ENCODE measurements at regions not wholly inside any gene's neighbourhood (a gene's known extent, or its start where the extent isn't known, plus 50 kb on each side); places are given as distances from the start of the nearest gene placed in this dataset.

DNA sequence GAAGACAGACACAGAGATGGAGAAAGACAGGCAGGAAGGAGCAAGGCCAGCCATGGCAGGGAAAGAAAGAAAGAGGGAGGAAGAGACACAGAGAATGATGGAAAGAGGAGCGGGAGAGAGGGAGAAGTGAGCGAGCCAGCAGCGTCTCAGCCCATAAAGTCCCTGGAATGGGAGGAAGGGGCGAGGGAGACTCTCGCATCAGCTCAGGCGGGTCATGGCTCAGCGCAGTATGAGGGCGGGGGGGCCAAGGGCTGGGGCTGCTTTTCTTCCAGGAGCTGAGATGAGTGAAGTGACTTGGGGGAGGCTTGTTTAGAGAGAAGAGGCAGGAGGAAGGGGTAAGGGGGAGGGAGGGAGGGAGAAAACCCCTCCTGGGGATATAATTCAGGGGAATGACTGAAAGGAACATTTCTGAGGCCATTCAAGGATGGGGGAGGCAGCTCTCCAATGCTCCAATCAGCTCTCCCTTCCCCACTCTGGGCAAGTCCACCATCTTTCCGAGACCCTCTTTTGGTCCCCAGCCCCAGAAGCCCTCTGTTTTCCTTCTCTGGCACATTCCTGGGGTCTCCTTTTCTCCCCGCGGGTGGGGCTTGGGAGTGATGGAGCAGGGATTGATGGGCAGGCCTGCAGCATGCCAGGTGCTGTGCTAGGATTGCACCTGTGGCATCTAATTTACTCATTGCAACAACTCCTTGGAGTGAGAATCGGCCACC, 87.9 kb downstream of the HIF1AN start:
- no peak for DNase-seq (ENCODE audit: low spot score)
- no peaks in the 10 kb centered on the region for H3K36me3 ChIP-seq
- TF ChIP-seq, protein P1, sequence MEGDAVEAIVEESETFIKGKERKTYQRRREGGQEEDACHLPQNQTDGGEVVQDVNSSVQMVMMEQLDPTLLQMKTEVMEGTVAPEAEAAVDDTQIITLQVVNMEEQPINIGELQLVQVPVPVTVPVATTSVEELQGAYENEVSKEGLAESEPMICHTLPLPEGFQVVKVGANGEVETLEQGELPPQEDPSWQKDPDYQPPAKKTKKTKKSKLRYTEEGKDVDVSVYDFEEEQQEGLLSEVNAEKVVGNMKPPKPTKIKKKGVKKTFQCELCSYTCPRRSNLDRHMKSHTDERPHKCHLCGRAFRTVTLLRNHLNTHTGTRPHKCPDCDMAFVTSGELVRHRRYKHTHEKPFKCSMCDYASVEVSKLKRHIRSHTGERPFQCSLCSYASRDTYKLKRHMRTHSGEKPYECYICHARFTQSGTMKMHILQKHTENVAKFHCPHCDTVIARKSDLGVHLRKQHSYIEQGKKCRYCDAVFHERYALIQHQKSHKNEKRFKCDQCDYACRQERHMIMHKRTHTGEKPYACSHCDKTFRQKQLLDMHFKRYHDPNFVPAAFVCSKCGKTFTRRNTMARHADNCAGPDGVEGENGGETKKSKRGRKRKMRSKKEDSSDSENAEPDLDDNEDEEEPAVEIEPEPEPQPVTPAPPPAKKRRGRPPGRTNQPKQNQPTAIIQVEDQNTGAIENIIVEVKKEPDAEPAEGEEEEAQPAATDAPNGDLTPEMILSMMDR (IDR thresholded peaks at IDR 0.05) = no peak
- no peak overlapping the region for H3K4me3 ChIP-seq
- H3K4me1 ChIP-seq = no peaks in the 10 kb centered on the region
- peaks cover 3 to 14% of the 10 kb centered on the region in 2 donors for H3K27me3 ChIP-seq
- H3K9me3 ChIP-seq = no peaks in the 10 kb centered on the region
- H3K27ac ChIP-seq = no peak overlapping the region

DNA sequence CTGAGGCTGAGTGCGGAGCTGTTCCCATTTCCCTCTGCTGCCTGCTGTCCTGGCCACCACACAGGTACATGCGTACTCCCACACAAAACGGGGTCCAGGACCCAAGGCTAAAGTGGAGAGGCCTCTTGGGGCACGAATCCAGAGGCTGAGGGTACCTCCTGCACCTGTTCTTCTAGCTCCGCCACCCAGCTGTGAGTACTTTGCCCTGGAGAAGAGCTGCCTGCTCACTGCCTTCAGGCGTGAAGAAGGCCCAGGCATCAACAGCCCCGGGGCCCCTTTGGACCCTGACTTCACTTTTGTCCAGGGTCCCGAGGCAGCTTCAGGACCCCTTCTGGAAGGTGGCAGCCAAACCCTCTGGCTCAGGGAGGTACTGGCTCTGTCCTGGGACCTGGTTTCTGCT, 88.6 kb downstream of the HIF1AN start:
- DNase-seq (ENCODE audit: low spot score) = no peak
- H3K4me1 ChIP-seq = no peaks in the 10 kb centered on the region
- H3K27me3 ChIP-seq = peaks cover 3 to 14% of the 10 kb centered on the region in 2 donors
- TF ChIP-seq, protein P1 (IDR thresholded peaks at IDR 0.05) = no peak
- H3K9me3 ChIP-seq = no peaks in the 10 kb centered on the region
- H3K4me3 ChIP-seq = no peak overlapping the region
- no peaks in the 10 kb centered on the region for H3K36me3 ChIP-seq
- H3K27ac ChIP-seq = no peak overlapping the region

DNA sequence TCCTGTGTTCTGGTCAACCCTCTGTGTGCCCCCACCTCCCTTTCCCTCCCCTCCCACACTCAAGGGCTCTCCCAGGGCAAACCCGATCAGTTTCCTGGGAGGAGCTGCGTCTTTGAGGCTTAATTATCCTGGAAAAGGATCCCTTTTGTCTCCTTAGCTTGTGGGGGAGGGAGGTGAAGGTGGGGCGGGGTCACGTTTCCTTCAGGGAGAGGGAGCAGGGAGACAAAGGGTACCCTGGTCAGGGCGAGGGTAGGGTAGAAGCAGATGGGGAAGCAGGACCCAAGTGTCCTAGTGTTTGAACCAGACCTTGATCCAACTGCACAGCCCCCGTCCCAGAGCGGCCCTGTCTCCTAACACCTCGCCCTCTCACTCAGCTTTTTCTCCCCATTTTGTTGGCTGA, 90.1 kb downstream of the HIF1AN start:
- Histone ChIP-seq H3K4me1 (no peaks in the 10 kb centered on the region), H3K36me3 (no peaks in the 10 kb centered on the region), H3K27me3 (peaks cover 3 to 11% of the 10 kb centered on the region in 2 donors), H3K27ac (no peak overlapping the region), H3K9me3 (no peaks in the 10 kb centered on the region), H3K4me3 (no peak overlapping the region)
- TF ChIP-seq, protein P1 (IDR thresholded peaks at IDR 0.05) = no peak
- no peak for DNase-seq (ENCODE audit: low spot score)

DNA sequence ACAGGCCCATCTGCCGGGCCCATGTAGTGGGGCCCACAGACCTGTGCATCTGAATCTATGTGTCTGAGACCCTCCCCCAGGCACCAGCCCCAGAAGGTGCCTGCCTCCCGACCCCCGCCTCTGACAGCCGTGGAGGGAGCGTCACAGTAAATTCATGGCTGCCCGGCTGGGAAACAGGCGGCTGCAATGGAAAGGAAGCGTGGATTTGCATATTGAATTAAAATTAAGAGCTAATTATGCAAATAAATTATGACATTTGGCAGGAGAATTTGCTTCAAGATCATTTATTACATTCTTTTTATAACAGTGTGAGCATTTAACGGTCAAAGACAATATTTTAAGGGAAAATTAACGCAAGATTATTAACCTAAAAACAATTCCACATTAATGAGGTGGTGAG, 92.3 kb downstream of the HIF1AN start:
- Histone ChIP-seq H3K9me3 (no peaks in the 10 kb centered on the region), H3K36me3 (no peaks in the 10 kb centered on the region), H3K4me3 (no peak overlapping the region), H3K27me3 (no peaks in the 10 kb centered on the region), H3K27ac (no peak overlapping the region), H3K4me1 (no peaks in the 10 kb centered on the region)
- TF ChIP-seq, protein P1 (IDR thresholded peaks at IDR 0.05) = no peak
- no peak for DNase-seq (ENCODE audit: low spot score)

DNA sequence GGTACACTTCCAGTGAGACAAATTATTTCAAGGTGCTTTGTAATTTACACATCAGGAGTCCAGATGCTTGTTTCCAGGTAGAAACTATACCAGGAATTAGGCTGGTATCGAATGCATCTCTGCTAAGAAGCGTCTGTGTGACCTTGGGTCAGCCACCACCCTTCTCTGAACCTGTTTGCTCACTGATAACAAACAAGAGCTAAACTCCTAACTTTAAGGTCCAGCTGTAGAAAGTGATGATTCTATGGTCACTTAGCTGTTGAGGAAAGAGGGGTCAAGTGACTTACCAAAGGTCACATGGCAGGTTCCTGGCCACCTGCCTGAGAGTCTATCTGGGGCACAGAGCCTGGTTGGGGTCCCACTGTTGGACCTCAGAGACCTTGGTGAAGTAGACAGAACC, 95.4 kb downstream of the HIF1AN start:
- Histone ChIP-seq H3K4me3 (no peak overlapping the region), H3K9me3 (no peaks in the 10 kb centered on the region), H3K27me3 (no peaks in the 10 kb centered on the region), H3K4me1 (no peaks in the 10 kb centered on the region), H3K27ac (no peak overlapping the region), H3K36me3 (no peaks in the 10 kb centered on the region)
- DNase-seq (ENCODE audit: low spot score) = no peak
- TF ChIP-seq, protein P1 (IDR thresholded peaks at IDR 0.05) = no peak

DNA sequence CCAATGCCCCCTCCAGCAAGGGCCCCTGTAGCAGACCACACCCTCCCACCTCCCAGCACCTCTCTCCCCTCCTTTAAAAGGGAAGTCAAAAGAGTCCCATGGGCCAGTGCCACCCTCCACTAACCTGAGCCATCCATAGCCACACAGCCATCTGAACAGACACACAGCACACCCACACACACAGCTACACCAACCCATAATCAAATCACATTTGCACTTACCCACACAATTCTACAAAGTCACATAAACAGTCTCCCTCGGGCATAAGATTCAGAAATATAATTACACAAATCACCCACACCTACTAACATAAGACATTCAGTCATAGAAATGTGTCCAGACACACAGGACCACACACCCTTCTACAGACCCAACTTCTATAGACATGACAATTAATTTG, 96.3 kb downstream of the HIF1AN start:
- H3K27ac ChIP-seq = no peak overlapping the region
- H3K4me3 ChIP-seq = no peak overlapping the region
- H3K9me3 ChIP-seq = no peaks in the 10 kb centered on the region
- H3K36me3 ChIP-seq = no peaks in the 10 kb centered on the region
- no peaks in the 10 kb centered on the region for H3K27me3 ChIP-seq
- no peak for DNase-seq (ENCODE audit: low spot score)
- TF ChIP-seq, protein P1 (IDR thresholded peaks at IDR 0.05) = no peak
- H3K4me1 ChIP-seq = no peaks in the 10 kb centered on the region
